ENCODE measurements at regions not wholly inside any gene's neighbourhood (a gene's known extent, or its start where the extent isn't known, plus 50 kb on each side); places are given as distances from the start of the nearest gene placed in this dataset.
A peak's percentile ranks its signal among the peaks of the same experiment; 100 is the strongest.

DNA sequence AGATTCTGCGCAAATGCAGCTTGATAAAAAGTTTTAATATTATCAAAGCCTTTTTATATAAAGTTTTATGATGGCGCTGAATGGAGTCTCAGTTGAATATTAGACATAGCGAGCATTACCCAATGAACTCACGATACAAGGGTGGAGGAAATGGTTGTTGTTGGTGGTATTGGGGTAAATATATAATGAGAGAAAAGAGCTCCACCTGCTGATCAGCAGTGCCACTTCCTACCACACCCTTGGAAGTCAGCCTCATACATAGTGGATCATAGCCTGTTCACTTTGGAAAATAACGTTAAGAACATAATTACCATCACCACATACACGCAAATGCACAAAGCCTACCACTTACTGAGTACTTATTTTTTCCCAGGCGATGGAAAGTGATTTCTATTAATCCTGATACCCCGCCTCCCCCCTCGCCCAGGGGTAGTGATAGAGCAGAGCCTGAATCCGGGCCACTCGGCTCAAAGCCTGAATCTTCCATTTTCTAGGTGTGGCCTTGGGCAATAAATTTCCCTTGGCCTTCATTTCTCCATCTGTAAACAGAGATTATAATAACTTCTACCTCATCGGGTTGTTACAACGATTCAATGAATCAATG is 358.3 kb downstream of the KLF5 start:
- peak in 1 of 2 experiments; percentile 9 for DNase-seq

- DNase-seq: no peak
Measured at GRCh38 chr13:73416093-73416492, 357.3 kb downstream of the KLF5 start.

GRCh38 chr13:73413656-73414055 is 354.9 kb downstream of the KLF5 start:
- DNase-seq: no peak

DNA sequence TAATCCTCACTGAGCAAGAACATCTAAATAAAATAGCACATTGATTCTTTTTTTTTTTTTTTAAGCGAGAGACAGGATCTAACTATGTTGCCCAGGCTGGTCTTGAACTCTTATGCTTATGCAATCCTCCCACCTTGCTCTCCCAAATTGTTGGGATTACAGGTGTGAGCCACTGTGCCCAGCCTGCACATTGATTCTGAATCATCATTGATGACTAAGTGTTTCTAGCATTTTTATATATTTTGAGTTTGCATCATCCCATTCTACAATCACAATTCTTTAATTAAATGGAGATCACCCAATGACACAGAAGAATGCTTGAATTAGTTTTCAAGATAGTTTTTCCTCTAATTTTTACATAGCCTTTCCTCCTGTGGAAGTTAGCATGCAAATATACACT is 354.1 kb downstream of the KLF5 start:
- DNase-seq: no peak

- no peak for DNase-seq
Measured at GRCh38 chr13:73411067-73411809, 352.4 kb downstream of the KLF5 start.

DNA sequence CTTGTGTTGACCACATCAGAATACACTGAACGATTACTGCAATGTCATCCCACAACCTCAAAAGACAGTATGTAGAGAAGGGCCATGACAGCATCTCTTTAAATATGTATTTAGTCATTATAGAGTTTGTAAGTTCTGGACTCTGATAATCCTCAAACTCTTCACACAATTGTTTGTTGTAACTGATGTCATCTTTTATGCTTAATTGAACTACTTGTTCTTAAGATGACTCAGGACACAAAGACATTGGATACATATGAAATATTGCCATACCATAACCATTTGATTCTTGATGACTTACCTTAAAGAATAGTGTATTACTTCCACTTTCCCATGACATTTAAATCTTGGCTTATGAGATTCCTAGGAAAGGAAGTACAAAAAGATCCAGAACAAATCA is 347.6 kb downstream of the KLF5 start:
- no peak for DNase-seq

GRCh38 chr13:73404581-73404980 is 345.8 kb downstream of the KLF5 start:
- DNase-seq: no peak

- no peak for DNase-seq
Measured at GRCh38 chr13:73403355-73404120, 344.7 kb downstream of the KLF5 start.

DNA sequence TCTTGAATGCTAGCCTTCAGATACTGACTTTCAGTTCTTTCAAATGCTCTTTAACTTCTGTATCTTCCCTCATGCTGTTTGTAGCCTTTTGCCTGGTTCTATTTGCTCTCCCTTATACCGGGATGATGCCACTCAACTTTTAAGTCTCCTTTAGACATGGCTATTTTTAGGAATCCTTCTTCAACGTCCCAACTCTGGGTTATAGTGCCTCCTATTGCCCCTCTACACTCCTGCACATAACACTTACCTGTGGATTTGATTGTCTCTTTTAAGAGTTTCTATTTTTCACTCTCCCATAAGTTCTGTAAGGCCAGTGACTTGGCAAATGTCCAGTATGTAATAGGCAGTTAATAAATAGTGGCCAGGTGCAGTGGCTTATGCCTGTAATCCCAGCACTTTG is 343.0 kb downstream of the KLF5 start:
- no peak for DNase-seq

- DNase-seq: no peak
Measured at GRCh38 chr13:73399347-73400216, 340.8 kb downstream of the KLF5 start.

GRCh38 chr13:73397496-73398305 is 338.9 kb downstream of the KLF5 start:
- DNase-seq: no peak

DNA sequence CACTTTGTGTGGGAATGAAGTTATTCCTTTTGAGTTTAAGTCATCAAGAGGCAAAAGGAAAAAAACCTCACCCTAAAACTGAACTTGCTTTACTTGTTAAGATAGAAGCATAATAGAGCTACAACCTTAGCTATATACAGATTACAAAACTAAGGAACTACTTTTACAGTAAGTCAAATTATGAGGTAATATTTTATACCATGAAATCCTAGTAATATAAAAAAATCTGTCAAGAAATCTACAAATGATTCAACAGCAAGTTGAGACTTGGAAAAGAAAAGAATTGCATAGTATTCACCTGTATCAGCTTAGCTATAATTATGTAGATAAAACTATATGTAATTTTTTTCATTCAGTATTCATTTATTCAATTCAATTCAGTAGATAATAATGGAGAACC is 335.3 kb downstream of the KLF5 start:
- no peak for DNase-seq

- DNase-seq: no peak
Measured at GRCh38 chr13:73390100-73390499, 331.3 kb downstream of the KLF5 start.

- no peak for DNase-seq
Measured at GRCh38 chr13:73388586-73388985, 329.8 kb downstream of the KLF5 start.

DNA sequence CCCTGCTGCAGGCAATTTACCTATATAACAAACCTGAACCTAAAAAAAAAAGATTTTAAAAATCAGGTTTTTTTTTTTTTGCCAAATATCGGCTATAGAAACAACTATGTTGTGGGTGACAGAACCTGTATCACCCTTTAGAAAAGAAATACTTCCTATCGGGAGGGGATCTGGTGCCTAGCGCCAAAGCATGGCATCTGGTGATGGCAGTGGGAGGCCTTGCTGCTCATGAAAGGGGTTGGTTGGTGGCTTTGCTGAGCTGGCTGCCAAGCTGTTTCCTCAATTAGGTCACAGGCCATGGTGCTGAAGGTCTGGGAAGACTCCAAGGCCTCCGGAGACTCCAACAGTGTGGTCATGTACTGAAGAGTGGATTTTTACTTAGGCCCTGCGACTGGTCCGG is 328.5 kb downstream of the KLF5 start:
- DNase-seq: no peak

GRCh38 chr13:73385848-73386247 is 327.0 kb downstream of the KLF5 start:
- no peak for DNase-seq

- no peak for DNase-seq
Measured at GRCh38 chr13:73372666-73373627, 314.1 kb downstream of the KLF5 start.

DNA sequence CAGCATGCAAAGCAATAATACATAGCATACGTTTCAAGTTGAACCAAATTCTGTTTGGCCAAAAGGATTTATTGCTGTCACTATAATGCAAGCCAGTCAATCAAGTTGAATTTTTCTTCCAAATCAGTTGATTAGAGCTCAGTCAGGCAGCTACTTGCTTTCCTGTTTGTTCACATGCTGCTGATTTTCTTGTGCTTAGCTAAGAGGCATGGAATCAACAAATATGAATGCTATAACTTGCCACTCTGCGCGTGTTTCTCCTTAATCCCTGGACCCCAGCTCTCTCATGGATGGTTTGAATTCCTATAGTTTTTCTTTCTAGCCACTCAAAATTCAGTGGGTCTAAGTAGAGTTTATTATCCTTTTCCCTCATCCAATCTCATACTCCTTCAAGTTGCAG is 311.3 kb downstream of the KLF5 start:
- DNase-seq: no peak

DNA sequence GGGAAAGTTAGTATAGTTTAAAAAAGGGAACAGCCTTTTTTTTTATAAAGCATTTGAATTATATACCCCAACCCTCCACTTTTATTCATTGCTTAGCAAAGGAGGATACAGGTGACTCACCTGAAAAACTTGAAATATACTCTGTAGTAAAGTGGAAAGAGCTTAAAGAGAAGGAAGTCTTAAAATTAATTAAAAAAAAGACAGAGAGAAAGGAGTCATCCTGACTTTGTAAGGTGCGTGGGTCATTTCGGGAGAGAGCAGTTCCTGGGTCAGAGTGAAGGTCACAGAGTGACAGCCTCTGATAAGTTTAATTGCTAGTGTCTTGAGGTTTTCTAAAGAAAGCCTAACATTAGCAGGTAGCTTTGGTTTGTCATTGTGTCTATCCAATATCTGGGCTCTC is 310.3 kb downstream of the KLF5 start:
- DNase-seq: no peak

DNA sequence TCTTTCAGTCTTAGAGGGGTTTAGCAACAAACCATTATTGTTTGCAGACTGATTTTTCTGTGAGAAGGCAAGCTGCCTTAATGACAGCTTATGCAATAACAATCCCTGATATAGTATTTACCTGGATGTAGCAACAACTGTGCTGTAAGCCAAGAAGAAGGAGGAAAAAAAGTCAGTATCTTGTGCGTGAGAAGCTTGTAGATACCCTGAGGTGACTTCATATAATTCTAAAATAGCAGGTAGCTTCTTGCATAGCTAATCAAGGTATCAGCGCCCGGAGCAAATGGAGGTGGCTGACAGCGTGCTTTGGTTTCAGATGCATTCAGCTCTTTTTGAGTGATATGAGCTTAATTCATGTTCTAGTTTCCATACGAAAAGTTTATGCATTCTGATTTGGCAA is 309.8 kb downstream of the KLF5 start:
- DNase-seq: no peak

GRCh38 chr13:73367886-73368285 is 309.1 kb downstream of the KLF5 start:
- no peak for DNase-seq

Measured in SW 1271 (cell line).